ENCODE measurements at regions not wholly inside any gene's neighbourhood (a gene's known extent, or its start where the extent isn't known, plus 50 kb on each side); places are given as distances from the start of the nearest gene placed in this dataset.
A peak's percentile ranks its signal among the peaks of the same experiment; 100 is the strongest.
"Not testable (repeated sequence)": the region's sequence is repeated elsewhere in the genome, so short reads cannot be mapped to it uniquely, and the experiment has no call there.

DNA sequence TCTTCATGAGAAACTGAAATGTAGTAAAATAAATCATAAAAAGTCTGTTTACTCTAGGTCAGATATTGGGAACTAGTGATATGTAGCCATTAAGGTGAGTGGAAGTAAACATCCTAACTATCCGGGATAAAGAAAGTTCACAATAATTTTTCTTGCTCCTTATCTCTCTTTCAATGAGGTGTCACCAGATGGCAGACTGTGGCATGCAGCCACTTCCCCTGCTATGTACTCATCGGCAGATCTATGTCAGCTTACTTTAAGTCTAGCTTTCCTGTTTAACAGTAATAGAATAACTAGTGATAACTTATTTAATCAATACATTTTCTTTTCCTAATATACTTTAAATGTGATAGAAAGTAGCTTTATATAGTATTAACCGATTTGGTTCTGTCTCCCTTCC lies 181.9 kb downstream of the NDFIP2 start:
- no peak for DNase-seq (ENCODE audit: low read depth)

DNA sequence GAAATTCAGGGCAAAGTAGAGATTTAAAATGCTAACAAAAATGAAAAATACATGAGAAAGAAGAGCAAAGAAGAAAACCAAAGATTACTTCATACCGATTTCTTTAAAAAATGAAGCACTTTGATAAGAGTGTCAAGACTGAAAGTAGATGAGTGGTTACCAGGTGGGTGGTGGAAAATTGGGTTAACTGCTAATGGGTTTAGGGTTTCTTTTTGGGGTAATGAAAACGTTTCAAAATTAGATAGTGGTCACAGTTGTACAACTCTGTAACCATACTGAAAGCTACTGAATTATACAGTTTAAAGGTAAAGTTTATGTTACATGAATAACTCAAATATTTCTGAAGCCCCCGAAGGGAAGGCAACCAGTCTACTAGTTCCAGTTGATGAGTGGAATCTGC lies 179.4 kb downstream of the NDFIP2 start:
- DNase-seq (ENCODE audit: low read depth): no peak

DNA sequence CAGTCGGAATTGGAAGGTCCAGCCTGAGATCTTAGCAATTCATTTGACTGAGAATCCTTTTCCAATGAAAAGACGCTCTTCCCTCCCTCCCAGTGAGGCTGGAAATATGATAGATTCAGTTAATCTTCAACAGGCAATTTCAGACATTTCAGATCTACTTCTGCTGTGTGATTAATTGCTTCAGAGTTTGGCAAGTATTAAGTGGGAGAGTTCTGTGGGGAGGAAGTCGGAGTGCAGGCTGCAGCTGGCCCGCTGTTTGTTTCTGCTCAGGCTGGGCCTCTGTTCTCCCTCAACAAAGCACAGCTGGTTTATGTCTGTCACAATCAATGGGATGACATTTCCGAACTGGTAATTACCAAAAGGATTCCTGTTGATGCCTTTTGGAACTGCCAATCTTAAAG lies 178.2 kb downstream of the NDFIP2 start:
- DNase-seq (ENCODE audit: low read depth): no peak

DNA sequence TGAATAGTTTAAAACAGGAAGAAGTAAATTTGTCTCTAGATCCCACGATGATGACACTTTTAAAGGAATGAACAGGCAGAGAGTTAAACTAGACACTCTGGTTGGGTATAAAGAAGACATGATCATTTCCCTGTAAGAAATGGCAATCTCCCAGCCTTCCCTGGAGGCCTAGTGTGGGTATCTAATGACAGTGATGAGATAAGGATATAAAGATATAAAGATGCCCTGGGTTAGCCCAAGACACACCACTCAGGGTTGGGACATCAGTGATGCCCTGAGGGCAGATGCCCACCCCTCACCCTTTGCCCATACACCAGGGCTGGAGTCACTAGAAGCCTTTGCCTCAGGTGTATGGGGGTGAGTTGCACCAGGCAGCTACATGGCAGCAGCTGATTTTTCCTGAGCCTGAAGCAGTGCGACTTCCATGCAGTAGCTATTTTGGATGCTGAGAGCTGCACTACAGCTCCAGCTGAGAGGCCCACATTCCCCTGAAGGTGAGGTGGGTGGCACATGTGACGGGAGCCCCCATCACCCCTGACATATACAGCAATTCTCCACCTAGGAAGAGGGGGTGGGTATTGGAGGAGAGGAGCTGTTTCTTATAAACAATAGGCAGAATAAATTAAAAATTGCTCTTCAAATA lies 177.5 kb downstream of the NDFIP2 start:
- no peak for DNase-seq (ENCODE audit: low read depth)

DNA sequence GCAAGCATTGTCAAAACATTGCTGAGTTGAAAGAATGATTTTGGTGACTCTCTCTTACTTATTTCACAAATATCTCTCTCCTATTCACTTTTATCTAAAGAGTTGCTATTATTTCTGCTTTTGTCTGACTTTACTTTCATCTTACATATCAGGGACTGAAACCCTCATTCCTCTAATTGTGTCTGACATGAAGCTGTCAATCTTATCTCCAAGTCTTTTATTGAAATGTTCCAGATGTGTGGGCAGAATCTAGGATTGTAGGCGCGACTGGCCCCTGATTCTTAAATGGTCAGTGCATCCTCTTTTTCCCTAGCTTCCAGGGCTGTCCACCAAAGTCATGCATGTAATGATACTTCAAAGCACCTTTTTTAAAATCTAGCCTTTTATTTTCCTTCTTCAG lies 174.6 kb downstream of the NDFIP2 start:
- no peak for DNase-seq (ENCODE audit: low read depth)

DNA sequence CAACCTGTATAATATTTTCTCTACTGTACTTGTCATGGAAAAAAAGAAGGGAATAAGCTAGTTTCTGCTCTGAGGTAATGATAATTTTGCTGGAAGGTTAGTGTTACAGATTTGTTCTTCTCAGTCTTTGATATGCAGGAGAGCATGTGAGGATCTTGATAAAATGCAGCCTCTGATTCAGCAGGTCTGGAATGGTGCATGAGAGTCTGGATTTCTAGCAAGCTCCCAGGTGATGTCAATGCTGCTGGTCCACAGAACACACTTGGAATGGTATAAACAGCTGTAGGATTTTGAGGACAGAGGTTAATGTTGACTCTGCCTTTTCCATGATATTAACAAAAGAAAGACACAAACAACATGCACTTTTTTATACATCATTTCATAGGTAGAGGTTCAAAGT lies 173.6 kb downstream of the NDFIP2 start:
- no peak for DNase-seq (ENCODE audit: low read depth)

DNA sequence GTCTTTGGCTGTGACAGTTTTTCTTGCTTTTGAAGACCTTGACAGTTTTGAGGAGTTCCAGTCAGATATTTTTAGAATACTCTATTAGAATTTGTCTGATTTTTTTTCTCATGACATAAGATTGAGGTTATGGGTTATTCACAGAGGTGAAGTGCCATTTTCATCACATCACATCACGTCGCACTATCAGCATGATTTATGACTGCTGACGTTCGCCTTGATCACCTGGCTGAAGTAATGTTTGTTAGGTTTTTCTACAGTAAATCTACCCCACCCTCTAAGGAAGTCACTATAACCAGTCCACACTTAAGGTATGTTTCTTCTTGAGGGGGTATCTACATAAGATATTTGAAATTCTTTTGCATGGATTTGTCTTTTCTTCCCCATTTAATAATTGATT lies 169.7 kb downstream of the NDFIP2 start:
- DNase-seq (ENCODE audit: low read depth): no peak

DNA sequence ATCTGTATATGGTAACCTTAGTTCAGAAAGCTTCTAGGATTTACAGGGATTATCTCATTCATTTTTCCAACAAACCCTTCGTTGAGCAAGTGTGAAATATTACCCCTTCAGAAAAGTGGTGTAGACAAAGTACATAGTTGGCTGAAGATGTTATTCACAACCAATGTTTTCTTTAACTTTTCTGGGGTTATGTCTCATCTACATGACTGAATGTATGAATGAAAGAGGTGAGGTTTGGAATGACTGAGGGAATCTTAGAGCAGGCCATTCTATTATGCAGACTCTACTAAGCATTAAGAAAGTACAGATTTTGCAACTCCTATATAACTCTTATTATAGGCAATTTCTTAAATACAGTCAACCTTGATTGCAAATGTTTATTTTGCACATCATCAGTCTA lies 167.2 kb downstream of the NDFIP2 start:
- no peak for DNase-seq (ENCODE audit: low read depth)

DNA sequence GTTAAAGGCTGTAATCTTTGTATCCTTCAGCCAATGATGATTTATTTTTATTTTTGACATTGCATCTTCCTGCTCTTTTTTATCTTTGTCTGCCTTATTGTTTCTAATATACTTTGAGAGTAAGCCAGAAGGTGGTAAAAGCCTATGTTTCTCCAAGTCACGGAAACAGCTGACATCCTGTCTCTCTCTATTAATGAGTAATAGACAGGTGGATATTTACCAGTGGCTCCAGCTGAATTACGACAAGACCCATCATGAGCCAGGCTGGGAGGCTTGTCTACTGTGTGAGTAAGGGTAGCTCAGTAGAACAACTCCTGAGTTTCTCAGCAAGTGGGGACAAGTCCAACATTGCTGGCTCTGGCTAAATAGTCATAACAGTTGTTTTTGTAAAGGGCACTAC lies 166.6 kb downstream of the NDFIP2 start:
- DNase-seq (ENCODE audit: low read depth): no peak

DNA sequence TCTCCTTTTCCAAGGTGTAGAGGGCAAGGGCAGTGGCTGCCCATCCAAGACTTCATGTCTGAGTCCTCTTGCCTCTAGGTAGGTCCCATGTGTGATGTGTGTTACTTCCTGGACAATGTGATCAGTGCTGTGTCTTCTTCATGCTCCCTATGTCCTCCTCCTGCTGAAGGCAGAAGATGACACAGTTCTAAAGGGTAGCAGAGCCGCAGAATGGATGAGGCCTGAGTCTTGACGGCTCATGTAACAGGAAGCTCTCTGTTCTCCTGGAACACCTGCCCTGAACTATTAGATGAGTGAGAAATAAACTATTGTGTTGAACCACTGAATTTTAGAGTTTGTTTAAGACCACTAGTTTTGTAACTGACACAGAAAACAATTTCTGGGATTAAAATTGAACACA lies 165.9 kb downstream of the NDFIP2 start:
- no peak for DNase-seq (ENCODE audit: low read depth)

DNA sequence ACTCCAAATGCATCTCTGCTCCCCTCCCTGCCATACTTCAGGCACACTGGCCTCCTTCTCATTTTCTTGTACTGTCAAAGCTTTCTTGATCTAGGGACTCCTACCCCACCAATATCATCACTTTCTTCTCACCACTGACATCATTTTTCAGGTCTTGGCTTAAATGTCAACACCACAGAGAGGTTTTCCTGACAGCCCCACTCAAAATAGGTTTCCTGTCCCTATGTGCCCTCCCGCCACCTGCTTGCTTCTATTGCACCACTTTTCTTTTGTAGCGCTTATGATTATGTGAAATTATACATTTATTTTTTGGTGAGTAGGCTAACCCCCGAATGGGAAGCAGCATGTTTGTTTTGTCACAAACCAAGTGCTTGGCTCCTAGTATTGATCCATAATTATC lies 164.6 kb downstream of the NDFIP2 start:
- no peak for DNase-seq (ENCODE audit: low read depth)

DNA sequence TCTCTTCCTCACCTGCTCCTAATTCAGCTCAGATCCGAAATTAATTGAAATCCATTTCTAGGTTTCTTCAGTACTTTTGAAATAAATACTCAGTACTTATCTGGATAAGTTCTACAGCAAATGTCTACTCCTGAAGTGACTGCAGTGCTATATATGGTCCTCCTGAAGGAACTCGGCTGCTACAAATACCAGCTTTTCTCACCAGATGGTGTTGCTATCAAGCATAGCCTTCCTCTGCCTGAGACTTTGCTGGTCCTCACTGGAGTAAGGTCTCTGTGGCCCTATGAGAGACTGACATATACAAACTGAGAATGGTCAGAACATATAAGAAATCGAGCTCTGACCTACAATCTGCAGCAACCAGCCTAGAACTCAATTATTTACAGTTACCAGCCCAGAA lies 161.6 kb downstream of the NDFIP2 start:
- DNase-seq (ENCODE audit: low read depth): no peak

DNA sequence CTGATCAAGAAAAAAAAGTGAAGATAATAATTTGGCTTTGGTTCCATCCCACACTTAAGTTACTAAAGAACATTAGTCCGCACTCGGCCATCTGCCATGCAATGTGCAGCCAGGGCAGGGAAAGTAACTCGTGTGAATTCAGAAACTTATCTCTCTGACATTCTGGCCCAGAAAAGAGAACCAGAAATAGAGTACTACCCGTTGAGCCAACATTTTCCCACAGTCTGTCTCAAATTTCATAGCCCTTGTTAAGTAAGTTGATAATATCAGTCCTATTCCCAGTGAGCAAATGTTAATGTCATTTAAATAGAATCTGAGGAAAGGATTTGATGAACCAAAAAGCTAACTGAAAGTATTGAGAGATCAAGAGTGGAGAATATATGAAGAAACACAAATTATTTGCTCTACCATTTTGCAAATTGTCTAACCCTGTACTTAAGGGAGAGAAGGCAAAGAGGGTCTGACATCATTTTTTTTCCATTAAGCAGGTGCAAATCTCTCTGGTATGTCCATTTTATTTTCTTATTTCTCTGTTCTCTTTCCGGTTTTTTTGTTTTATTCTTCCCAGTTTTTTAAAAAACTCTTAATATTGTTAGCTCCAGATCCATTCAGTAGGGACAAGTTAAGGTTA lies 156.3 kb downstream of the NDFIP2 start:
- DNase-seq (ENCODE audit: low read depth): no peak

DNA sequence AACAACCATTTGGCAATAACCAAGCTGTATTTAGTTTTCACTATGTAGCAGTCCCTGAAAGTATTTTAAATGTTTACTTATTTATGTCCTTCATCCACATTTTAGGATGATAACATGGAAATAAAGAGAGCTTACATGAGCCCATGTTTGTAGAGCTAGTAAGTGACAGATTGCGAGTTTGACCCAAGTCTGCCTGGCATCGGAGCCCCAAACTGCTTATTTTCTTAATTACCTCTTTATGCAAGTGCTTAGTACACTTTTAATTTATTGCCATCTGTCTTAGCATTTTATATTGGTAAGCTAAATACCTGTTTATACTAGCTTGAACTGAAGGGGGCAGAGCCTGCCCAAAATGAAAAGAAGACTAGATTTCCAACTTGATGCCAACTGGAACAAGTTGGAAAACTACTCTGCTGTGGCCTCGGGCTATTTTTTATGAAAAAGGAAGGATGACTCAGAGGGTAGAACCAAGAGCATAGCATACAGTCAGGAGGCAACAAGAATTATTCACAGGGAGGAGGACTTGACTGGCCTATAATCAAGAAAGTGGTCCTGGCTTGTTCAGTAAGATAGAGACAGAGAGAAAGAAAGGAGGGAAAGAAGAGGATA lies 150.2 kb downstream of the NDFIP2 start:
- peak; percentile 17 for DNase-seq (ENCODE audit: low read depth)

DNA sequence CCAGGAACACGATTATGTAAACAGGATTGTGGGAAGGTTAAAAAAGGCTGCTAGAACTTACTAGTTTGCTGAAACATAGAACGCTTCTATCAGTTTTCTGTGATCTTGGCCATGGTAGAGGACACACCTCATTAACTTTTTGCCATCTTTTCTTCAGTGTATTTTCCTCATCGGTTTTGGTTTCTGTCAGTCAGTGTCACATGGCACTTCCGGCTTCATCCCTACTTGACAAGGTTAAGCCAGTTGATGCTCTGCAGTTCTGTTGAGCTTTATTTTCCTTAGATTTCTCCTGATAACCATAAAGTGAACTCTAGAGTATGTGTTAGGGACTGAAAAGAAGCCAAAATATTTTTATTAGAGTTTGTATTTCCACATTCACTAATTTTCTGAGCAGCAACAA lies 147.5 kb downstream of the NDFIP2 start:
- no peak for DNase-seq (ENCODE audit: low read depth)

DNA sequence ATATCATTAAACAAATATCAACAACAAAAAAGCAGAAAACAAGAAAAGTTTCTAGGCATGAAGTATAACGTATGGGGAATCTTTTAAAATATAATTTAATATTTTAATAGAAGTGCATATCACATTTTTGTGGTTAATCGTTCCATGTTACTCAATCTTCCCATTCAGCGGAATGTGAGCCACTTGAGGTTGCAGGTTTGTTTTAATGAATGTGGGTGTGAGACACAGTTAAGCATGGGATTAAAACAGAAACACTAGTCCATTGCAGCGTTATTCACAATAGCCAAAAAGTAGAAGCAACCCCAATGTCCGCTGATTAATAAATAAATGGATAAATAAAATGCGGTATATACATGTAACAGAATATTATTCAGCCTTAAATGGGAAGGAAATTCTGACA lies 146.0 kb downstream of the NDFIP2 start:
- no peak for DNase-seq (ENCODE audit: low read depth)

DNA sequence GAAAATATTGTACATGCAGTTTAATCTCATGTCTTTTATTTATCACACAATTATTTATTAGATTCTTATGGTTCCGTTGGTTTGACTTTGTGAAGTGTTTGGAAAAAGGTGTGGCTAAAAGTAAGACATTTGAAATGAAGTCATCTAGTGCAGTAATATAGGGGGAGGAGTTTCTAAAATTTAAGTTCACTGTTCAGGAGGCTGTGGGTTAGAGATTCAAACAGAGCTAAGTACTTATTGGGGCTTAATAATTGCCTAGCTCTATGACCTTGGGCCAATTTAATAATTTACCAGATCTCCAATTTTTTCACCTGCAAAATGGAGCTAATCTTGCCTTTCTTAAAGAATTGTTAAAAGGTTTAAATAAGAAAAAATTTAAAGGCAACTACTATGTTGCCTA lies 144.6 kb downstream of the NDFIP2 start:
- DNase-seq (ENCODE audit: low read depth): no peak

DNA sequence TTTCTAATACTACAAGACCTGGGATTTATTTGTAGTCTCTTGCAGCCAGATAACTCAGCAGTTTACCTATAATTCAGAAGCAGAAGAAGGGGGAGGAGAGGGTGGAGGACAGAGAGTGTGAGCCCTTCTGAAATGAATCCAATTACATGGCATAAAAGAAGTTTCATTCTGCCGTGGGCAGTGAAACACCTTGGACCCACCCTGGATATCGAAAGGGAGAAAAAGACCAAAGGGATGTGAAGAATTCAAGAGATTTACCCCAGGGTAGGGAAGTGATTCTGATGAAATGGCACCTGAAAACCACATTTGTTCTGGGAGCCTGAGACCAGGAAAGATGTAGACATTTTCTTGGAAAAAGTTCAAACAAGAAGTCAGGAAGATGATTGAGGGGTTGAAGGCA lies 140.9 kb downstream of the NDFIP2 start:
- DNase-seq (ENCODE audit: low read depth): no peak

DNA sequence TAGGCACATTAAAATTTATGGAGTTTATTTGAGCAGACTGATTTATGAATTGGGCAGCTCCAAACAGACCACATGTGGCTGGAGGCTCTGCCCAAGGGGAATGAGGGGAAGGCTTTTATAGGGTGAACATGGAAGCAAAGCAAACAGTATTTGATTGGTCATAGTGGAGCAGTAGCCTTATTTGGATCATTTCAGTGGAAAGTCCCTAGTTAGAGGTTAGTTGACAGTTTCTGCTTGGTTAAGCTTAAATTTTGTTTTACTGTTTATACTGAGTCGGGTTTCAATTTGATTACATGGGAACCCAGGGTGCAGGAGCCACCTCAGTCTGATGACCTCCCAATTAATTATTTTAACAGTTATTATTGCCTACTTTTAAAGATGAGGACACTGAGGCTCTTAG lies 140.5 kb downstream of the NDFIP2 start:
- DNase-seq (ENCODE audit: low read depth): no peak

DNA sequence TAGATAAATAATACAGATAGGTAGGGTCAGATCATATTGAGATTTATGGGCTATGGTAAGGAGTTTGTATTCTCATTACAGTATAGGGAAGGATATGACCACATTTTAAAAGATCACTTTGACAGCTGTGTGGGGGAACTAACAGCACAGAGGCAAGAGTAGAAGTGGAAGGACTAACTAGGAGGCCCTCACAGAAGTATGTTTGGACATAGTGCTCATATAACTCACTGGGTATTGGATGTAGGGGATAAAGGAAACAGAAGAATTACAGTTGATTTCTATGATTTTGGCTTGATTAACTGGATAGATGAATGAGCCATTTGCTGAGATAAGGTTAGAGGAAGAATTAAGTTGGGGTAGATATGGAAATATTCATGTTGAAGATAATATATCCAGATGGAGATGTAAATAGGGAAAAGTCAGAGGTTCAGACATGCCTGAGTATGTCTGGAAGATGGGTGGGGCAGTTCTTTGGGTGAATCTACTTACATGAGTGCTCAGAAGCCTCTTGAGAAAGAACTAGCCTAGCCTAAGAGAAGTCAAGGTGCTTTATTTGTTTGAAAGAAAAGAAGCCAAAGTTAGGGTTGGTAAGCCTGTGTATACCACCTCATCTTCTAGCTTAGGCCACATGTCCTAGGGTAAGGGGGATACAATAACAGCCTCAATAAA lies 133.4 kb downstream of the NDFIP2 start:
- no peak for DNase-seq (ENCODE audit: low read depth)

DNA sequence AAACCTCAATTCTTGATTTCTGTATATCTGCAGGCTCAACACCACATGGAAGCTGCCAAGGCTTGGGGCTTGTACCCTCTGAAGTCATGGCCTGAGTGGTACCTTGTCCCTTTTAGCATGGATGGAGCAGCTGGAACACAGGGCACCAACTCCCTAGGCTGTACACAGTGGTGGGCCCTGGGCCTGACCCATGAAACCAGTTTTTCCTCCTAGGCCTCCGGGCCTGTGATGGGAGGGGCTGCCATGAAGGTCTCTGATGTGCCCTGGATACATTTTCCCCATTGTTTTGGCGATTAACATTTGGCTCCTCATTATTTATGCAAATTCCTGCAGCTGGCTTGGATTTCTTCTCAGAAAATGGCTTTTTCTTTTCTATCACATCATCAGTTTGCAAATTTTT lies 131.6 kb downstream of the NDFIP2 start:
- no peak for DNase-seq (ENCODE audit: low read depth)

DNA sequence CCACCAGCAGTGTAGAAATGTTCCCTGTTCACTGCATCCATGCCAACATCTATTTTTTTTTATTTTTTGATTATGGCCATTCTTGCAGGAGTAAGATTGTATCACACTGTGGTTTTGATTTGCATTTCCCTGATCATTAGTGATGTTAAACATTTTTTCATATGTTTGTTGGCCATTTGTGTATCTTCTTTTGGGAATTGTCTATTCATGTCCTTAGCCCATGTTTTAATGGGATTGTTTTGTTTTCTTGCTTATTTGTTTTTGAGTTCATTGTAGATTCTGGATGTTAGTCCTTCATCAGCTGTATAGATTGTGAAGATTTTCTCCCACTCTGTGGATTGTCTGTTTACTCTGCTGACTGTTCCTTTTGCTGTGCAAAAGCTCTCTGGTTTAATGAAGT lies 126.9 kb downstream of the NDFIP2 start:
- DNase-seq (ENCODE audit: low read depth): not testable (repeated sequence)
